GM19455 (cell line): ENCODE measurements at regions not wholly inside any gene's neighbourhood (a gene's known extent, or its start where the extent isn't known, plus 50 kb on each side); places are given as distances from the start of the nearest gene placed in this dataset.
"Not testable (repeated sequence)": the region's sequence is repeated elsewhere in the genome, so short reads cannot be mapped to it uniquely, and the experiment has no call there.

Experiments
- ATAC-seq: cut with Tn5 transposase; IDR thresholded peaks from one replicate; pipeline ENCODE4 v1.9.1; 2021; ENCODE audit not compliant: unreplicated experiment

GRCh38 chr5:50898966-50899365 lies 232.5 kb downstream of the PARP8 start:
- ATAC-seq: no peak

- no peak for ATAC-seq
Measured at GRCh38 chr5:50900952-50901510, 234.6 kb downstream of the PARP8 start.

- no peak for ATAC-seq
Measured at GRCh38 chr5:50903651-50904050, 237.2 kb downstream of the PARP8 start.

GRCh38 chr5:50905996-50906570 lies 239.6 kb downstream of the PARP8 start:
- ATAC-seq: no peak

GRCh38 chr5:50920160-50920559 lies 253.7 kb downstream of the PARP8 start:
- ATAC-seq: not testable (repeated sequence)

GRCh38 chr5:50921366-50922133 lies 255.1 kb downstream of the PARP8 start:
- ATAC-seq: no peak

GRCh38 chr5:50922134-50922941 lies 255.9 kb downstream of the PARP8 start:
- not testable (repeated sequence) for ATAC-seq

- ATAC-seq: no peak
Measured at GRCh38 chr5:50922942-50923767, 256.7 kb downstream of the PARP8 start.

GRCh38 chr5:50923768-50924494 lies 257.5 kb downstream of the PARP8 start:
- no peak for ATAC-seq

GRCh38 chr5:50927953-50928352 lies 261.5 kb downstream of the PARP8 start:
- no peak for ATAC-seq

- ATAC-seq: no peak
Measured at GRCh38 chr5:50929174-50929573, 262.7 kb downstream of the PARP8 start.

- no peak for ATAC-seq
Measured at GRCh38 chr5:50934343-50934742, 267.9 kb downstream of the PARP8 start.

- ATAC-seq: no peak
Measured at GRCh38 chr5:50945139-50945538, 278.7 kb downstream of the PARP8 start.

- ATAC-seq: no peak
Measured at GRCh38 chr5:50947906-50948683, 281.7 kb downstream of the PARP8 start.

- no peak for ATAC-seq
Measured at GRCh38 chr5:50953290-50953689, 286.9 kb downstream of the PARP8 start.

- ATAC-seq: no peak
Measured at GRCh38 chr5:50958852-50959457, 292.5 kb downstream of the PARP8 start.

- peak; percentile 75 for ATAC-seq
Measured at GRCh38 chr5:50962934-50963872, 296.8 kb downstream of the PARP8 start.
